HG03432 (cell line): ENCODE measurements at regions not wholly inside any gene's neighbourhood (a gene's known extent, or its start where the extent isn't known, plus 50 kb on each side); places are given as distances from the start of the nearest gene placed in this dataset.
"Not testable (repeated sequence)": the region's sequence is repeated elsewhere in the genome, so short reads cannot be mapped to it uniquely, and the experiment has no call there.

ENCODE experiments used
- ATAC-seq: cut with Tn5 transposase; IDR thresholded peaks from one replicate; pipeline ENCODE4 v1.9.1; 2021; ENCODE audit warnings: mild to moderate bottlenecking, moderate library complexity; ENCODE audit not compliant: unreplicated experiment

DNA sequence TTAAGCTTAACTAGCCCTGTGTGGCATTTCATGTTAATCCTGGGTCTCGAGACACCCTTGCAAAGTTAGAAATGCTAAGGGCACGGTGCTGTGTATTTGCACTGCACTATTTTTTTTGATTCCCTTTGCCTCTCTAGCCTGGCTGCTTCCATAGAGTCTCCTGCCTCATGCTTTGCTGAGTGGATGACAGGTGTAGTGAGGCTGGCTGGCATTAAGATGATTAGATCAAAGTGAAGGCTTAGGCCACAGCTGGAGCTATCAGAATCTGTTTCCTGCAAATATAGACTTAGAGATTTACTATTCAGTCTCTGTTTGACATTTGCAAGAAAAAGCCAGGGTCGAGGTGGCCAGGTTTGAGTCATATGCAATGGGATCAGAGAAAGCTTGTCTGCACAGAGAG, 791.1 kb downstream of the AACS start:
- no peak for ATAC-seq

GRCh38 chr12:125856896-125857295, 791.7 kb downstream of the AACS start:
- ATAC-seq, result no peak

DNA sequence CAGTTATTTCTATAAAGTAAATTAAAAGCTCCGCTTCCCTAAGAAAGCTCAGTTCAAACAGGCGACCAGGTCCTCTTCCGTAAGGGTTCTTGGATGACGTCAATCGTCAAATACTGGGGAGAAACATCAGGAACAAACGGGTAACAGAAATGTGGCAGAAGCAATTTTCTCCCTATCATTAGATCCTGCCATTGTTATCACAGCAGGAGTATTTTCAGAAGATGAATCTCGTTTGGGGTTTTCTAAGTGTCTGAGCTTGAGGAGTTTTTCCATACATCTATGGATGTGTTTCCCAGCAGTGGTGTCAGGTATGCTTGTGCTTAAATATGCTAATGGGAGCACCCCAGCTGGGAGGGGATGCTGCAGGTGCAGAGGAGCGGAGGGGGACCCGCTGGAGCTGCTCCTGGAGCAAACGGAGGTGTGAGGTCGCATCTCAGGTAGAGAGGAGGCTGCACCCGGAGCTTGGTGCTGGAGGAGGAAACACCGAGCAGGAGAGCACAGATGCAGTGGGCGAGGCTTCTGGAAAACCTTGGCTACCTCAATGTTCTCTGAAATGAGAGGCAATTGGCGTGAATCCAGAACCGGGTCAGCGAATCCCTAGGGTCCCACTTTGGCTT, 795.5 kb downstream of the AACS start:
- no peak for ATAC-seq

DNA sequence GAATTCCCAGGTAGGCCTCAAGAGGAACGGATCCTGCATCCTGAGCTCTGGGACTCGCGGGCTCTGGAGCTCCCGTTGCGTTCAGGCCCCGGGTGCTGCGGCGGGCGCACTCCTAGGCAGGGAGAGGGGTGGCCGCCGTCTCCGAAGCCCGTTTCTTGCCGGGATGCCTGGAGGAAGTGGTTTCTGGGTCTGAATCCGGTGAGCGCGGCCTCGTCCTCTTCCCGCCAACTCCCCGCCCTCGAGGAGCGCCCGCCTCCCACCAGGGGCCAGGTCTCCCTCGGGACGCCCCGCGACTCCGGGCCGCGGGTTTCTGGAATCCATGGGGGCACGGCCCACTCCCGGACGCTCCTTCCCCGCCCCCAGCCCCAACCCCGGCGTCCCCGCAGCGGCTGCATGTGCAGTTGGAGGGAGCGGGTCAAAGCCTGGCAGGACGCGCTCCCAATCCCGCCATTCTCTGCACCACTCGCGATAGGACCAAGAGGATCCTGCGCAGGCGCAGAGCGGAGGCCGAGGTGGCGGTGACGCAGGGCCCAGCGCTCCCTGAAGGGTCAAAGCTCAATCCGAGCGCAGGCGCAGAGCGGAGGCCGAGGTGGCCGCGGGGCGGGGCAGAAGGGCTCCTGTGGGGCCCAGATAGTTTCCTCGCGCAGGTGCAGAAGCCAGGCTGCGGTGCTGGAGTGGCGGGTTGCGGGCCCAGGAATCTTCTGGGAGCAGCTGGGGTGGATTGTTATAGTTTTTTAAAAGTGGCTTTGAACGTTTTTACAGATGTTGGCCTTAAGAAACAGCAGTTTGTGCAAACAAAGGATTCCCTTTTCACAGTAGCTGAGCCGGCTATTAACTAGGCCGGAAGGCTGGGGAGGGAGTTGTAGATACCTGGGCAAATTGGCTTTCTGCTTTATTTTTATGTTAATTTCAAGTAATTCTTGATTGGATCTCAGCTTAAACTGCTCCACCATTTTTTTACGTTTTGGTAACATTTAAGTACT, 796.4 kb downstream of the AACS start:
- ATAC-seq, result no peak

DNA sequence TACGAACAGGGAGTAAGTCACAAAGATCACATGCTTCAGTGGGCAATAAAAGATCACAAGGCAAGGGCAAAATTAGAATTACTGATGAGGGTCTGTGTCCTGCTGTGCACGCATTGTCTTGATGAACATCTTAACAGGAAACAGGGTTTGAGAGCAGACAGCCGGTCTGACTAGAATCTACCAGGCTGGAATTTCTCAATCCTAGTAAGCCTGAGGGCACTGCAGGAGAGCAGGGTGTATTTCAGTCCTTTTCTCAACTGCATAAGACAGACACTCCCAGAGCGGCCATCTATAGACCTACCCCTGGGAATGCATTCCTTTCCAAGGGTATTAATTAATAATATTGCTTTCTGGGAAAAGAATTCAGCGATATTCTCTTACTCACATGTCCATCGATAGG, 800.0 kb downstream of the AACS start:
- ATAC-seq, result not testable (repeated sequence)

DNA sequence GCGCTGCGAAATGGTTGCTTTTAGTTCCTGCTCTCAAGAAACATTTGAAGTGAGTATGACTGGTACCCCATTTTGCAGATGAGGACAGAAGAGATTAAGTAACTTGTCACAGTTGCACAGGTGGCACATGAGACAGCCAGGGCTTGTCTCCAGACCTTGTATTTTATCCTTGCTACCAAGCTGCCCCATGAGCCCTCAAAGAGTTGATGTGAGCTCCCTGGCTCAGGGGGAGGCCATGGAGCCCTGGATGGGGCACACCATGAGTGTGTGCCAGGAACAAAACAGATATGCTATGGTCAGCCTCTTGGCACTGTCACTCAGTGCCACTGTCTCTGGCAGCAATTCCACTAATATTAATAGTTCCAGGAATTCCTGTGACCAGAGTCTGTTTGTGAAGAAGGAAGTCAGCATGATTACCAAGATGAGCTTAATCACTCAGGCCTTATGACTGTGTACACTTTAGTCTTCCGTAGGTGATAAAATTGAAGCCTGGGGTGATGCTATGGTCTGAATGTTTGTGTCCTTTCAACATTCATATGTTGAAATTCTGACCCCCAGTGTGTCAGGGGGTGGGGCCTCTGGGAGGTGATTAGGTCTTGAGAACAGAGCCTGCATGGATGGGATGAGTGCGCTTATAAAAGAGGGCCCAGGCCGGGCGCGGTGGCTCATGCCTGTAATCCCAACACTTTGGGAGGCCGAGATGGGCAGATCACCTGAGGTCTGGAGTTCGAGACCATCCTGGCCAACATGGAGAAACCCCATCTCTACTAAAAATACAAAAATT, 806.8 kb downstream of the AACS start:
- ATAC-seq, result no peak

DNA sequence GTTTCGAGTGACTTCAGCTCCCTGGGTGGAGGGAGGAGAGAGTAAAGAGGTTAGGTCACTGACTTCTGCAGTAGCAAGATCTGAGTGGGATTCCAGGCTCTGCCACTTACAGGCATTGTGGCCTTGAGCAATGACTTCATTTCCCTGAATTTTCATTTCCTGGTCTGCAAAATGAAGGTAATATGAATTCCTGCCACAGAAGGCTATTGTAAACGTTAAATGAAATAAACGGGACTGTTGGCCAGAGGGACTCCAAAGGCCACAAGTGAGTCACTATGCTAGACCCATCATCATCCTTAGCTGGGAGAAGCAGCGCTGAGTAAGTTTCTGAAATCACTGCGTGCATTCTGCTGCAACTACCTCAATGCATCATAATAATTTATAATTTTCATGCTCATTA, 807.8 kb downstream of the AACS start:
- ATAC-seq, result no peak

- no peak for ATAC-seq
Measured at GRCh38 chr12:125878483-125878882, 813.2 kb downstream of the AACS start.

- ATAC-seq, result no peak
Measured at GRCh38 chr12:125882141-125882540, 816.9 kb downstream of the AACS start.

DNA sequence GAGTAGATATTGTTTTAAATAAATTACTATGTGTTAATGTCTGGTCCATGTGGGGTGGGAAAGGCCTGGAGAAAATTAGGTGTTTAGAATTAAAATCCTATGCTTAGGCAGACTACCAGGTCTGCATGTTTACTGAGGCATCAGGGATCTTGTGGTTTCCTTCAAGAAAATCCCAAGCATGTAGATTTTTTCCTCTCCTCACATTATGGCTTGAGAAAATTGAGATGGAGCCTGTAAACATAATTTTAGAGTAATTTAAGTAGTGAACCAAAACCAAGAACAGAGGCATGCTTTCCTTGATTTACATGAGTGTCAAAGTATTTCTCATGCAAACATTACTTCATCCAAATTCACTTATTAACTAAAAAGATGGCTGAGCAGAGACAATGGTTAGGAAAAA, 823.7 kb downstream of the AACS start:
- no peak for ATAC-seq

- ATAC-seq, result no peak
Measured at GRCh38 chr12:125889742-125890141, 824.5 kb downstream of the AACS start.

GRCh38 chr12:125890366-125890905, 825.2 kb downstream of the AACS start:
- ATAC-seq, result no peak

- ATAC-seq, result no peak
Measured at GRCh38 chr12:125890971-125891370, 825.7 kb downstream of the AACS start.

DNA sequence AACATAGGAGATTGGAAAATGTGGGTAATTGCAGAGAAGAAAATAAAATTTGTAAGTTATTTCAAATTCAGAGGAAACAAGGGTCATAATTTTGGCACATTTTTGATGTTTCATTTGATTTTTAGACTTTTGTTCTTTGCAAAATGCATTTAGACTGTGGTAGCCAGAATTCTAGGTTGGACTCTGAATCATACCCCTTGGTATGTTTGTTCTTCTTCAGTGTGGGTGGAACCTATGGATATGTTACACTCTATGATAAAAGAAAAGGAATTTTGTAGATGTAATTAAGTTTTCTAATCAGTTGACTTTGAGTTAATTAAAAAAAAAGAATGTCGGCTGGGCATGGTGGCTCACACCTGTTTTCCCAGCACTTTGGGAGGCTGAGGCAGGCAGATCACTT, 827.0 kb downstream of the AACS start:
- ATAC-seq, result no peak

DNA sequence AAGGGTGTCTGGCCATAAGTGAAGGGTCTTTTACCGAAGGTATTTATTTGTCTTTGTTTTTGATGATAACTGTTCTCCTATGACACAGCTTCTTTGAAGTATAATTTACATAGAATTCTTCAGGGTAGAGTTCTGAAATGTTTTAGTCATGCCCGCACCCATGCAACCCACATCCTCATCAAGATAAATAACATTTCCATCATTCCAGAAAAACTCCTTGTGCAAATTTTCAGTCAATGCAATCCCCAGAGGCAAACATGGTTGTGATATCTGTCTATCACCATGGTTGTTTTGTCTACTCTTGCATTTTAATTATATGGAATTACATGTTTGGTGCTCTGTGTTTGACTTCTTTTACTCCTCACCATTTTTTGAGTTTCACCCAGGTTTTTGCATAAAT, 837.8 kb downstream of the AACS start:
- no peak for ATAC-seq

- ATAC-seq, result no peak
Measured at GRCh38 chr12:125907351-125907750, 842.1 kb downstream of the AACS start.

DNA sequence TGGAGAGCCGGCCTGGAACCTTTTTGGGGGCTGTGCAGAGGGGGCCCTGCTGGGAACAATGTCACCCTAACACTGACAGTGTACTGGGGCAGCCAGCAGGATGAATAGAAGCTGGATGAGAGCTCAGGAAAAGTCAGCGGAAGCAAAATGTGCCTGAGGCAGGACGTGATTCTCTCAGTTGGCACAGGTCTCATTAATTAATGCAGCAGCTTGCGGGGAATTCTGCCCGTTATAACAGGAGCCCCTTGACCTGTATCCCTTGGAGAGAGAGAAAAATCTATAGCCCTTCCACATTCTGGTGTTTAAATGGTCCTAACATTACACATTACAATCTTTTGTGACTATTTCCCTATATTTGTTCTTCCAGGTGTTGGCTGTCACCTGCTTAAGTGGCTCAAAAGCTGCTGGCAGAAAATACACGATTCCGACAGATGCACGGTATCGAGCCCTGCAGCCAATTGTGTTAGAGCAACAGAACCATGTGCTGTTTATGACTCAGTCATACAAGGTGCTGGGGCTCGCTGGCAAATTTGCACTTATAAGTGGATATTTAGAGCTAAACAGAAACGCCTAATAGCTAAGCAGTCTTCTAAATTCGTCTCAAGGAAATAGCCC, 854.7 kb downstream of the AACS start:
- no peak for ATAC-seq

DNA sequence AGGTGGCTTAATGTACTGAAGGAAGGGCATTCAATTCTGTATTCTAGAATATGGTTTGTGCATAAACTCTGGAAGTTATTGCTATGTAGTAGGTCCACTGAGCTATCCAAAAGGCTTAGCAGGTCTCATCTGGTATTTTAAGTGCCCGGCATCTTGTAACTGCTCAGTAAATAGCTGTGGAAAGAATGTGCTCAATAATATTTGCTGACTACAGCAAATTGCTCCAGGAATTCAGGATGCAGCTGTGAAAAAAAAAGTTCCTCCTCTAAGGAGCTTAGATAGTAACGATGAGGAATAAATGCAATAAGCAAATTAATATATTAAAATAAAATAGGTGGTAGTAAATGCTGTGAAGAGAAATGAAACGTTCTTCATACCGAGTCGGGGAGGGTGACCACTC, 857.1 kb downstream of the AACS start:
- ATAC-seq, result no peak

GRCh38 chr12:125936502-125936901, 871.3 kb downstream of the AACS start:
- ATAC-seq, result no peak

GRCh38 chr12:125944446-125944845, 879.2 kb downstream of the AACS start:
- ATAC-seq, result no peak

DNA sequence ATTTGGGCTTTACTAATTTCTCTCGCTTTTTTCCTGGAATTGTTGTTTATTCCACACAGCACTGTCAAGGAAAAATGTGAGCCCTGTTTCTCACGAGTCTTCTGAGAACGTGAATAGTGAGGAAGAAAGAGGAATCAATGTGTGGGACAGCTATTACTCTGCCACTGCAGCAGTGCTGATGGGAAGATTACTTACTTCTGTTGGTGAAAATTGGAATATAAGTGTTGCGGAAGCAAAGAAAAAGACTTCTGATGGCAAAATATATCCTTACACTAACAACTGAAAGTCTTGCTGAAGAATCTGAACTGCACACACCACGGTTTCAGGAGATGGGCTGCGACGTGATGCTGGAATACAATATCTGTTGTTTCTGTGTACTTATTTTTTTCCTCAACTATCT, 884.2 kb downstream of the AACS start:
- ATAC-seq, result no peak
